Glutamatergic neuron (in vitro differentiated cells): ENCODE measurements at regions not wholly inside any gene's neighbourhood (a gene's known extent, or its start where the extent isn't known, plus 50 kb on each side); places are given as distances from the start of the nearest gene placed in this dataset.
"Not testable (repeated sequence)": the region's sequence is repeated elsewhere in the genome, so short reads cannot be mapped to it uniquely, and the experiment has no call there.

Experiments used
- DNase-seq: peaks from one replicate; pipeline ENCODE4 v3.0.0; 2022
- H3K27ac Mint-ChIP-seq: one replicate; pipeline ENCODE4 v1.8.0; 2020; ENCODE audit warnings: mild to moderate bottlenecking, mixed read lengths, inconsistent platforms; ENCODE audit not compliant: unreplicated experiment
- H3K27me3 Mint-ChIP-seq: one replicate; pipeline ENCODE4 v1.8.0; 2020; ENCODE audit warnings: mild to moderate bottlenecking, moderate library complexity, mixed read lengths, inconsistent platforms; ENCODE audit not compliant: unreplicated experiment
- H3K36me3 Mint-ChIP-seq: one replicate; pipeline ENCODE4 v1.8.0; 2020; ENCODE audit warnings: mild to moderate bottlenecking, mixed read lengths, inconsistent platforms; ENCODE audit not compliant: unreplicated experiment
- H3K4me1 Mint-ChIP-seq: one replicate; pipeline ENCODE4 v1.8.0; 2020; ENCODE audit warnings: mild to moderate bottlenecking, low read depth, mixed read lengths, inconsistent platforms; ENCODE audit not compliant: unreplicated experiment
- H3K4me3 Mint-ChIP-seq: one replicate; pipeline ENCODE4 v1.8.0; 2020; ENCODE audit warnings: mild to moderate bottlenecking, mixed read lengths, inconsistent platforms; ENCODE audit not compliant: unreplicated experiment
- H3K9me3 Mint-ChIP-seq: one replicate; pipeline ENCODE4 v1.8.0; 2020; ENCODE audit warnings: mild to moderate bottlenecking, moderate library complexity, mixed read lengths, inconsistent platforms; ENCODE audit not compliant: unreplicated experiment
- CTCF ChIP-seq: fragments of 200-600 bp; sonication (generic); IDR thresholded peaks from one replicate; pipeline ENCODE4 v1.5.0; 2021; ENCODE audit not compliant: partially characterized antibody, unreplicated experiment

DNA sequence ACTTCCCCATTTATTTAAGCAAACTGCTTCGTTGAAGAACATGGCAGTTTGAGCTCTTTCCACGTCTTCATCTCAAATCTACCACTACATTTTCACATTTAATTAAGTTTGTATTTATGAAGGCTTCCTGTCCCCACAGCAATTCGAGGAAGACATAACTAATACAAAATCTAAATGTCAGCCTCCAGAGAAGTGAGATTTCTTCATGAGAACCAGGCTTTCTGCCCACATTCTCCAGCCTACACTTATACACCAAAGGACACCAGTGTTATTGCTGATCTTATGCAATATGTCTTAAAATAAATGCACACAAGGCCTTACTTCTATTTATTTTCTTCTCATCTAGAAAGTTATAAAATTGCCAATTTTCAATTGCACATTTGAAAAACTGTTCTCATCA is 1209.3 kb upstream of the FAM98A start:
- no peaks in the 10 kb centered on the region for H3K36me3 Mint-ChIP-seq
- H3K9me3 Mint-ChIP-seq: peaks cover 2% of the 10 kb centered on the region
- no peak overlapping the region for H3K27ac Mint-ChIP-seq
- TF ChIP-seq CTCF: no peak
- no peak for DNase-seq
- H3K4me3 Mint-ChIP-seq: no peak overlapping the region
- H3K27me3 Mint-ChIP-seq: no peaks in the 10 kb centered on the region
- H3K4me1 Mint-ChIP-seq: no peaks in the 10 kb centered on the region

DNA sequence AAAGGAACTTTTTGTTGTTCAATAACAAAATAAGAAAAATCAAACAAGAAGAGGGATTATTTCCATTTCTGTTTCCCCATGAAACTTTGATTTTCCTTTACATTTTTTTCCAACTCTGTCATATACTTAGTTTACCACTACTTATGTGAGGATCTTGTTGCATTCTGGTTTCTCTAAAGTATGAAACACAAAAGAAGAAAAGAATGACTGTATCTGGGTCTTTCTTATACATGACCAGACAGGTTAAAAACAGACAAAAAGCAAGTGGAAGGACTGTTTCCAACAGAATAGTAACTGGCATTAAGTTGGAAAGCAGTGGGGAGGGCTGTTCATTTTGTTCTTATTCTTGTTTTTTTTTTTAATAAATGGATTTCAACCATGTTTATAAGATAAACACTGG is 1207.8 kb upstream of the FAM98A start:
- DNase-seq: no peak
- H3K9me3 Mint-ChIP-seq: peaks cover 2% of the 10 kb centered on the region
- H3K36me3 Mint-ChIP-seq: no peaks in the 10 kb centered on the region
- H3K4me3 Mint-ChIP-seq: no peak overlapping the region
- H3K27me3 Mint-ChIP-seq: no peaks in the 10 kb centered on the region
- TF ChIP-seq CTCF: no peak
- no peak overlapping the region for H3K27ac Mint-ChIP-seq
- no peaks in the 10 kb centered on the region for H3K4me1 Mint-ChIP-seq

- no peaks in the 10 kb centered on the region for H3K27me3 Mint-ChIP-seq
- peaks cover 2% of the 10 kb centered on the region for H3K9me3 Mint-ChIP-seq
- H3K4me3 Mint-ChIP-seq: no peak overlapping the region
- no peak for DNase-seq
- H3K27ac Mint-ChIP-seq: no peak overlapping the region
- TF ChIP-seq CTCF: no peak
- no peaks in the 10 kb centered on the region for H3K36me3 Mint-ChIP-seq
- no peaks in the 10 kb centered on the region for H3K4me1 Mint-ChIP-seq
These were observed 1207.3 kb upstream of the FAM98A start for GRCh38 chr2:34806396-34806795.

DNA sequence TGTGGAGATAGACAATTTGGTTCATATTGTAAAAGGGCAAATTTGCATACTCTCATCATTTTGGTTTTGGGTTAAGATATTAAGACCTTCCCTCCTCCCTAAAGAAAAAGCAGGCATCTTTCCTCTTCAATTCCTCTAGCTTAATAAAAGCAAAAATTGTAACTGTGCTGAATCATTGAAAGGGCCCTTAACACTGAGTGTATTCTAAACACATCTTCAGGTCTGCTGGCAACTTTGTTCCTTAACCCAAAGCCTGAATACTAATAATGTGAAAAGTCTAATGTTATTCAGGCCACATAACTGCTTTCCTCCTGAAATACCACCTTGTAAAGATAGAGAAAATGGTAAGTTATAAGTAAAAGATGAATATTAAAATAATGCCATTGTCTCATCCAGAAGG is 1200.5 kb upstream of the FAM98A start:
- Mint-ChIP-seq H3K27ac (no peak overlapping the region), H3K9me3 (no peaks in the 10 kb centered on the region), H3K4me1 (no peaks in the 10 kb centered on the region), H3K27me3 (no peaks in the 10 kb centered on the region), H3K4me3 (no peak overlapping the region), H3K36me3 (no peaks in the 10 kb centered on the region)
- no peak for DNase-seq
- TF ChIP-seq CTCF: no peak

- not testable (repeated sequence) for H3K9me3 Mint-ChIP-seq, DNase-seq, H3K36me3 Mint-ChIP-seq, H3K4me1 Mint-ChIP-seq, H3K27ac Mint-ChIP-seq, H3K4me3 Mint-ChIP-seq, H3K27me3 Mint-ChIP-seq
These were observed 1196.5 kb upstream of the FAM98A start for GRCh38 chr2:34795586-34795985.

GRCh38 chr2:34789169-34789568 is 1190.1 kb upstream of the FAM98A start:
- Mint-ChIP-seq H3K4me3 (no peak overlapping the region), H3K27ac (no peak overlapping the region)

More at GRCh38 chr2:34789169-34789568, 1190.1 kb upstream of the FAM98A start:
- no peaks in the 10 kb centered on the region for H3K9me3 Mint-ChIP-seq
- no peak for DNase-seq
- H3K36me3 Mint-ChIP-seq: no peaks in the 10 kb centered on the region
- no peaks in the 10 kb centered on the region for H3K4me1 Mint-ChIP-seq
- no peak for TF ChIP-seq CTCF
- H3K27me3 Mint-ChIP-seq: peaks cover 3% of the 10 kb centered on the region
